ENCODE measurements at regions not wholly inside any gene's neighbourhood (a gene's known extent, or its start where the extent isn't known, plus 50 kb on each side); places are given as distances from the start of the nearest gene placed in this dataset.

- peaks cover 54% of the 10 kb centered on the region for H3K4me1 Mint-ChIP-seq
- TF ChIP-seq EZH2phosphoT487 (IDR thresholded peaks at IDR 0.05) (no peak), EZH2 (IDR thresholded peaks at IDR 0.05) (no peak), CTCF (IDR thresholded peaks at IDR 0.05) (no peak)
- DNase-seq (ENCODE audit: low spot score), result no peak
- no peak overlapping the region for H3K4me3 Mint-ChIP-seq
- Histone ChIP-seq H3K79me2 (ENCODE audit: low read depth) (no peaks in the 10 kb centered on the region), H3K27ac (no peak overlapping the region), H3K9me3 (ENCODE audit: low read depth) (no peaks in the 10 kb centered on the region), H3F3A (ENCODE audit: low read depth) (peaks cover 13% of the 10 kb centered on the region), H3K4me2 (no peak overlapping the region), H3K27me3 (no peaks in the 10 kb centered on the region), H3K9ac (no peak overlapping the region), H3K4me1 (peaks cover 13% of the 10 kb centered on the region), H3K36me3 (no peaks in the 10 kb centered on the region), H2AFZ (replicated peaks) (peak overlapping the region; percentile 61), H3K4me3 (no peak overlapping the region), H4K20me1 (ENCODE audit: low read depth) (no peaks in the 10 kb centered on the region)
- H3K36me3 Mint-ChIP-seq, result no peaks in the 10 kb centered on the region
- H3K9me3 Mint-ChIP-seq, result peaks cover 3% of the 10 kb centered on the region
- peak overlapping the region; percentile 77 for H3K27ac Mint-ChIP-seq
- H3K27me3 Mint-ChIP-seq (ENCODE audit: insufficient read depth, low read depth), result peaks cover 10% of the 10 kb centered on the region
These were observed 66.3 kb upstream of the MRTFB start for GRCh38 chr16:14004729-14005315.

GRCh38 chr16:14005335-14005734 lies 65.8 kb upstream of the MRTFB start:
- TF ChIP-seq EZH2phosphoT487 (IDR thresholded peaks at IDR 0.05), result no peak
- TF ChIP-seq CTCF (IDR thresholded peaks at IDR 0.05), result no peak
- TF ChIP-seq EZH2 (IDR thresholded peaks at IDR 0.05), result no peak
- H2AFZ ChIP-seq (replicated peaks), result no peak overlapping the region
- no peak overlapping the region for H3K9ac ChIP-seq
- no peak overlapping the region for H3K4me3 Mint-ChIP-seq
- no peaks in the 10 kb centered on the region for H4K20me1 ChIP-seq (ENCODE audit: low read depth)
- no peak for DNase-seq (ENCODE audit: low spot score)
- peaks cover 13% of the 10 kb centered on the region for H3K4me1 ChIP-seq
- peaks cover 13% of the 10 kb centered on the region for H3F3A ChIP-seq (ENCODE audit: low read depth)
- H3K36me3 ChIP-seq, result no peaks in the 10 kb centered on the region
- peak overlapping the region; percentile 77 for H3K27ac Mint-ChIP-seq
- H3K4me3 ChIP-seq, result no peak overlapping the region
- H3K27ac ChIP-seq, result no peak overlapping the region
- H3K9me3 Mint-ChIP-seq, result peaks cover 3% of the 10 kb centered on the region
- peaks cover 53% of the 10 kb centered on the region for H3K4me1 Mint-ChIP-seq
- H3K27me3 ChIP-seq, result no peaks in the 10 kb centered on the region
- no peaks in the 10 kb centered on the region for H3K9me3 ChIP-seq (ENCODE audit: low read depth)
- H3K27me3 Mint-ChIP-seq (ENCODE audit: insufficient read depth, low read depth), result peaks cover 10% of the 10 kb centered on the region
- H3K36me3 Mint-ChIP-seq, result no peaks in the 10 kb centered on the region
- no peaks in the 10 kb centered on the region for H3K79me2 ChIP-seq (ENCODE audit: low read depth)
- H3K4me2 ChIP-seq, result no peak overlapping the region

- Histone ChIP-seq H3K4me1 (peaks cover 12% of the 10 kb centered on the region), H3K4me2 (no peak overlapping the region), H3F3A (ENCODE audit: low read depth) (peaks cover 9% of the 10 kb centered on the region), H3K27ac (no peak overlapping the region), H3K27me3 (no peaks in the 10 kb centered on the region), H4K20me1 (ENCODE audit: low read depth) (no peaks in the 10 kb centered on the region), H3K36me3 (no peaks in the 10 kb centered on the region), H3K79me2 (ENCODE audit: low read depth) (no peaks in the 10 kb centered on the region), H2AFZ (replicated peaks) (no peak overlapping the region), H3K9me3 (ENCODE audit: low read depth) (no peaks in the 10 kb centered on the region), H3K4me3 (no peak overlapping the region), H3K9ac (no peak overlapping the region)
- H3K4me3 Mint-ChIP-seq, result no peak overlapping the region
- H3K27ac Mint-ChIP-seq, result no peak overlapping the region
- H3K27me3 Mint-ChIP-seq (ENCODE audit: insufficient read depth, low read depth), result peaks cover 7% of the 10 kb centered on the region
- no peaks in the 10 kb centered on the region for H3K9me3 Mint-ChIP-seq
- H3K4me1 Mint-ChIP-seq, result peaks cover 44% of the 10 kb centered on the region
- no peaks in the 10 kb centered on the region for H3K36me3 Mint-ChIP-seq
- DNase-seq (ENCODE audit: low spot score), result no peak
- TF ChIP-seq EZH2 (IDR thresholded peaks at IDR 0.05) (no peak), CTCF (IDR thresholded peaks at IDR 0.05) (no peak), EZH2phosphoT487 (IDR thresholded peaks at IDR 0.05) (no peak)
These were observed 63.7 kb upstream of the MRTFB start for GRCh38 chr16:14007450-14007849.

Data from neural progenitor cell (in vitro differentiated cells).